Stomach (tissue), 4 donors: ENCODE measurements at regions not wholly inside any gene's neighbourhood (a gene's known extent, or its start where the extent isn't known, plus 50 kb on each side); places are given as distances from the start of the nearest gene placed in this dataset.

Experiments used
- CTCF ChIP-seq, 7 experiments: fragments of 450-650 bp in 4 of 7; fragments of 200-600 bp in 3 of 7; sonication (generic) in 3 of 7; IDR thresholded peaks; one replicate each; pipeline ENCODE4 v1.5.1; 2016 to 2019; ENCODE audit warnings: antibody characterized with exemption in 7 of 7, control low read depth in 2 of 7, mild to moderate bottlenecking in 1 of 7
- EP300 ChIP-seq: sonication (generic); formaldehyde crosslinking; IDR thresholded peaks from one replicate; pipeline ENCODE4 v1.6.1; 2017; ENCODE audit warnings: antibody characterized with exemption
- POLR2A ChIP-seq, 4 donors: fragments of 450-650 bp; IDR thresholded peaks; one replicate each; pipeline ENCODE4 v1.6.1; 2016; ENCODE audit warnings: antibody characterized with exemption in 4 of 4, control low read depth in 2 of 4, mild to moderate bottlenecking in 1 of 4, moderate library complexity in 1 of 4
- POLR2AphosphoS5 ChIP-seq, 3 donors: sonication (generic); formaldehyde crosslinking; IDR thresholded peaks; one replicate each; pipeline ENCODE4 v1.6.1; 2016; ENCODE audit warnings: antibody characterized with exemption in 3 of 3

- TF ChIP-seq POLR2A (IDR thresholded peaks at IDR 0.05): no peak
- no peak for TF ChIP-seq CTCF (IDR thresholded peaks at IDR 0.05)
- TF ChIP-seq POLR2AphosphoS5 (IDR thresholded peaks at IDR 0.05): no peak
- TF ChIP-seq EP300: no peak
Measured at GRCh38 chr6:97653076-97653475, 370.1 kb upstream of the MMS22L start.
